K562 (cell line): ENCODE measurements at regions not wholly inside any gene's neighbourhood (a gene's known extent, or its start where the extent isn't known, plus 50 kb on each side); places are given as distances from the start of the nearest gene placed in this dataset.

ENCODE experiments used
- ATAC-seq: fragments of 200-7000 bp; cut with Tn5 transposase; 3 replicates; pipeline ENCODE4 v1.9.1; 2020; ENCODE audit warnings: moderate library complexity
- BruUV-seq: library from RNA; stranded (reverse); fragments of 400-500 nt; replicated peaks from 2 replicates; lab custom pipeline; 2021; lab: Mats Ljungman, UMichigan
- CTCF ChIA-PET: fragments of 300-600 bp; formaldehyde crosslinking; extraction: SDS; loops from one replicate; lab custom pipeline; 2021; ENCODE audit warnings: low intra/inter-chr PET ratio; lab: Yijun Ruan, JAX
- POLR2A ChIA-PET: fragments of 300-600, 350-650 bp; sonication (Branson Sonifier 250); formaldehyde crosslinking; extraction: SDS; loops from one replicate; lab custom pipeline; 2021; ENCODE audit warnings: antibody characterized with exemption, inconsistent platforms; lab: Yijun Ruan, JAX
- DNase-seq, 4 experiments: peaks; one replicate each; pipeline versions ENCODE4 v3.0.0 to v3.0.0-alpha.2; 2011 to 2018; ENCODE audit warnings: low spot score in 3 of 4, mixed read lengths in 3 of 4; ENCODE audit errors: extremely low read depth in 1 of 4
- FAIRE-seq: peaks from 2 replicates; lab custom pipeline; 2011; peaks lifted over from hg19 to GRCh38; lab: Jason Lieb, UNC
- H2AFZ ChIP-seq: 2 replicates; pipeline ENCODE4 v1.6.0; 2011; ENCODE audit warnings: low read depth, low read length, control low read depth, inconsistent platforms
- H3K27ac ChIP-seq: fragments of 200-600 bp; 3 replicates; pipeline ENCODE4 v1.8.0; 2011; ENCODE audit warnings: low read depth, mild to moderate bottlenecking, control low read depth, inconsistent platforms, low read length, moderate library complexity, mixed read lengths; ENCODE audit errors: extremely low read depth
- H3K27me3 ChIP-seq, 2 experiments: fragments of 300-600 bp in 1 of 2; 2 replicates in 1 of 2; 3 replicates in 1 of 2; pipeline versions ENCODE4 v1.6.0 to v1.8.0; 2011; ENCODE audit warnings: inconsistent platforms in 2 of 2, low read length in 2 of 2, mild to moderate bottlenecking in 1 of 2, mixed read lengths in 1 of 2, moderate library complexity in 1 of 2; ENCODE audit not compliant: control insufficient read depth in 2 of 2, insufficient read depth in 2 of 2
- H3K36me3 ChIP-seq: fragments of 300-600 bp; 3 replicates; pipeline ENCODE4 v1.8.0; 2011; ENCODE audit warnings: mild to moderate bottlenecking, low read length, inconsistent platforms; ENCODE audit not compliant: control insufficient read depth, insufficient read depth
- H3K4me1 ChIP-seq, 2 experiments: fragments of 200-600 bp in 1 of 2; replicated peaks in 1 of 2; 2 replicates in 1 of 2; 3 replicates in 1 of 2; pipeline versions ENCODE4 v1.5.1 to v1.8.0; 2011; ENCODE audit warnings: inconsistent platforms in 2 of 2, low read length in 2 of 2, mild to moderate bottlenecking in 1 of 2, mixed read lengths in 1 of 2, moderate library complexity in 1 of 2; ENCODE audit not compliant: control insufficient read depth in 2 of 2, insufficient read depth in 2 of 2
- H3K4me2 ChIP-seq: 2 replicates; pipeline ENCODE4 v1.6.1; 2011; ENCODE audit warnings: low read length, control low read depth, inconsistent platforms, mixed read lengths; ENCODE audit not compliant: insufficient read depth
- H3K4me3 ChIP-seq: fragments of 200-600 bp; sonication (generic), shearing (Covaris generic); 2 replicates; pipeline ENCODE4 v1.5.1; 2016; ENCODE audit warnings: control low read depth, inconsistent platforms
- H3K79me2 ChIP-seq: fragments of 200-600 bp; 3 replicates; pipeline ENCODE4 v1.8.0; 2011; ENCODE audit warnings: low read length, inconsistent platforms; ENCODE audit not compliant: control insufficient read depth, insufficient read depth
- H3K9ac ChIP-seq, 2 experiments: 2 replicates each; pipeline versions ENCODE4 v1.6.0 to v1.6.1; 2011; ENCODE audit warnings: low read depth in 2 of 2, low read length in 2 of 2, control low read depth in 1 of 2, inconsistent platforms in 1 of 2, mild to moderate bottlenecking in 1 of 2, mixed read lengths in 1 of 2; ENCODE audit not compliant: insufficient read depth in 1 of 2
- H3K9me1 ChIP-seq: one replicate; pipeline ENCODE4 v1.6.0; 2011; ENCODE audit warnings: inconsistent platforms, mild to moderate bottlenecking, low read length, moderate library complexity; ENCODE audit not compliant: control insufficient read depth, insufficient read depth
- H3K9me3 ChIP-seq: replicated peaks from 2 replicates; pipeline ENCODE4 v1.5.1; 2011; ENCODE audit warnings: low read depth, low read length, inconsistent platforms; ENCODE audit not compliant: control insufficient read depth, insufficient read depth
- H4K20me1 ChIP-seq: replicated peaks from 2 replicates; pipeline ENCODE4 v1.6.1; 2011; ENCODE audit warnings: low read length, inconsistent platforms, mixed read lengths; ENCODE audit not compliant: control insufficient read depth, insufficient read depth
- DACH1 ChIP-seq: fragments of 450-650 bp; IDR thresholded peaks from 2 replicates; pipeline ENCODE4 v1.6.1; 2018; ENCODE audit not compliant: partially characterized antibody
- ESRRB ChIP-seq: fragments of 250-450 bp; sonication (Bioruptor Pico); IDR thresholded peaks from 2 replicates; pipeline ENCODE4 v1.5.0; 2020; ENCODE audit warnings: mild to moderate bottlenecking, moderate library complexity, borderline replicate concordance
- HCFC1 ChIP-seq: IDR thresholded peaks from 2 replicates; pipeline ENCODE4 v1.6.1; 2012; ENCODE audit warnings: low read depth, low read length, improper control_type of control experiment
- KDM5B ChIP-seq: fragments of 200-600 bp; sonication (generic); IDR thresholded peaks from 2 replicates; pipeline ENCODE4 v1.6.1; 2012; ENCODE audit warnings: low read depth, mild to moderate bottlenecking, moderate library complexity, low read length, control low read depth, inconsistent platforms; ENCODE audit not compliant: insufficient replicate concordance
- KLF10 ChIP-seq: fragments of 250-450 bp; sonication (Bioruptor Pico); IDR thresholded peaks from 2 replicates; pipeline ENCODE4 v1.6.1; 2021; ENCODE audit warnings: matching md5 sums
- POLR2AphosphoS2 ChIP-seq: IDR thresholded peaks from 2 replicates; pipeline ENCODE4 v1.6.1; 2012; ENCODE audit warnings: low read length, improper control_type of control experiment
- PRDM10 ChIP-seq: fragments of 450-650 bp; IDR thresholded peaks from 2 replicates; pipeline ENCODE4 v1.6.1; 2018; ENCODE audit not compliant: partially characterized antibody
- RB1 ChIP-seq: fragments of 450-650 bp; IDR thresholded peaks from 2 replicates; pipeline ENCODE4 v1.6.1; 2017; ENCODE audit warnings: low read depth, mild to moderate bottlenecking
- RNF2 ChIP-seq: sonication (generic); IDR thresholded peaks from 2 replicates; pipeline ENCODE4 v1.6.1; 2016
- STAG1 ChIP-seq: sonication (generic); formaldehyde crosslinking; IDR thresholded peaks from 2 replicates; pipeline ENCODE4 v1.5.0; 2020; ENCODE audit warnings: missing genetic modification reagents, borderline replicate concordance
- ZC3H4 ChIP-seq: sonication (generic); formaldehyde crosslinking; IDR thresholded peaks from 2 replicates; pipeline ENCODE4 v1.9.0; 2021; ENCODE audit warnings: missing genetic modification reagents, borderline replicate concordance
- ZNF24 ChIP-seq: fragments of 450-650 bp; IDR thresholded peaks from 2 replicates; pipeline ENCODE4 v1.6.1; 2016
- ZNF311 ChIP-seq: fragments of 250-450 bp; sonication (Bioruptor Pico); IDR thresholded peaks from 2 replicates; pipeline ENCODE4 v1.4.0; 2020; ENCODE audit warnings: mild to moderate bottlenecking, moderate library complexity
- ZNF707 ChIP-seq: fragments of 250-450 bp; sonication (Bioruptor Pico); conservative IDR thresholded peaks from 2 replicates; pipeline ENCODE4 v1.8.0; 2022; ENCODE audit warnings: inconsistent platforms, mild to moderate bottlenecking, moderate library complexity
- WGBS: fragments of 100-300 bp; shearing (Covaris generic); methylation state at CpG from one replicate; pipeline ENCODE4 v1.1.6; 2016; ENCODE audit warnings: low coverage, mixed read lengths; ENCODE audit not compliant: insufficient coverage; ENCODE audit errors: missing lambda C conversion rate; 5-methylcytosine and 5-hydroxymethylcytosine counted together
- in situ Hi-C: fragments of 300-500 bp; cut with MboI; formaldehyde crosslinking; loops from 4 replicates; pipeline ENCODE4 v1.15.0; 2018; ENCODE audit warnings: inconsistent platforms, mixed read lengths
- intact Hi-C: fragments of 100-400 bp; cut with micrococcal nuclease; formaldehyde crosslinking; loops from 2 replicates; pipeline ENCODE4 v1.14.2; 2022
- TF ChIP-seq, protein P1 (sequence below): sonication (generic); formaldehyde crosslinking; IDR thresholded peaks from 2 replicates; pipeline ENCODE4 v1.9.0; 2022; ENCODE audit warnings: mild to moderate bottlenecking, missing genetic modification reagents

DNA sequence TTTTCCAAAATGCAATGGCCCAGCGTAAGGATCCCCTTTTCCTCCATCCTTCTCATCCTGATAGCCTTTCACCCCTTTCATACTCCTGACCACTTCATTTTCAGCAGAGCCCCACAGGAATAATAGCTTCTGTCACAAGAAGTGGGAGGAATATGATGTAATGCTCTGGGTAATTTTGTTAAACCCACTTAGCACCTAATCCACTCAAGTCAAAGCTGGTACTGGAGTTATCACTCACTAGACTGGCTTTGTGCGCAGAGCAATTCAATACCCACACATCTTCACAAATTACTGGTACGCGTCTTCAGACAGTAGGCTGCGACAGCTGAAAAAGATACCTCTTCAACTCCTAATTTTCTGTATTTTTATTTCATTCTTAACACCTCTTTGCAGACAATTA, 2232.8 kb upstream of the WWC1 start:
- CTCF ChIA-PET = no interaction called here

GRCh38 chr5:166062094-166062493, 2229.4 kb upstream of the WWC1 start:
- Histone ChIP-seq H3K4me3 (no peak overlapping the region), H3K4me1 (no peaks in the 10 kb centered on the region), H3K9ac (no peak overlapping the region), H3K36me3 (no peaks in the 10 kb centered on the region), H3K79me2 (no peaks in the 10 kb centered on the region), H3K9me3 (peaks cover 2% of the 10 kb centered on the region; the same call in 1 of the 2 replicates), H3K4me2 (no peak overlapping the region), H3K9me1 (no peaks in the 10 kb centered on the region), H3K27ac (no peak overlapping the region), H3K27me3 (no peaks in the 10 kb centered on the region), H4K20me1 (no peaks in the 10 kb centered on the region), H2AFZ (no peak overlapping the region)
- no TSS peak for BruUV-seq
- intact Hi-C loops = no loop called here
- ChIA-PET CTCF (no interaction called here), POLR2A (no interaction called here)
- in situ Hi-C loops = no loop called here
- DNase-seq (no peak), ATAC-seq (no peak), FAIRE-seq (no peak)
- WGBS = 0% methylated on average over 1 of the region's 1 CpG
- TF ChIP-seq STAG1 (CRISPR knock-in tag) = no peak
- TF ChIP-seq ZNF311 (CRISPR knock-in tag) = no peak
- TF ChIP-seq RNF2 = no peak
- no peak for TF ChIP-seq RB1
- TF ChIP-seq ZC3H4 (CRISPR knock-in tag) = no peak
- no peak for TF ChIP-seq PRDM10
- no peak for TF ChIP-seq DACH1
- no peak for TF ChIP-seq ESRRB (CRISPR knock-in tag)
- TF ChIP-seq, protein P1, sequence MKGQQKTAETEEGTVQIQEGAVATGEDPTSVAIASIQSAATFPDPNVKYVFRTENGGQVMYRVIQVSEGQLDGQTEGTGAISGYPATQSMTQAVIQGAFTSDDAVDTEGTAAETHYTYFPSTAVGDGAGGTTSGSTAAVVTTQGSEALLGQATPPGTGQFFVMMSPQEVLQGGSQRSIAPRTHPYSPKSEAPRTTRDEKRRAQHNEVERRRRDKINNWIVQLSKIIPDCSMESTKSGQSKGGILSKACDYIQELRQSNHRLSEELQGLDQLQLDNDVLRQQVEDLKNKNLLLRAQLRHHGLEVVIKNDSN (CRISPR knock-in tag) = no peak
- no peak for TF ChIP-seq POLR2AphosphoS2
- TF ChIP-seq HCFC1 = no peak
- no peak for TF ChIP-seq KDM5B

More for the DNA sequence above, 2232.8 kb upstream of the WWC1 start:
- Histone ChIP-seq H3K9ac (no peak overlapping the region), H3K9me1 (no peaks in the 10 kb centered on the region), H2AFZ (no peak overlapping the region), H3K79me2 (no peaks in the 10 kb centered on the region), H4K20me1 (no peaks in the 10 kb centered on the region), H3K4me2 (no peak overlapping the region)
- in situ Hi-C loops (no loop called here), intact Hi-C loops (no loop called here)
- WGBS = 3% methylated on average over 5 of the region's 5 CpGs
- DNase-seq = no peak
- ATAC-seq = no peak
- TF ChIP-seq ZNF707 (CRISPR knock-in tag) (no peak), KLF10 (CRISPR knock-in tag) (no peak), ZNF24 (no peak)
- TF ChIP-seq, all 486 proteins: peak for 0
- BruUV-seq = no TSS peak
- H3K4me3 ChIP-seq = no peak overlapping the region
- no peak overlapping the region for H3K27ac ChIP-seq
- no peak for FAIRE-seq
- no peaks in the 10 kb centered on the region for H3K9me3 ChIP-seq
- H3K4me1 ChIP-seq = no peaks in the 10 kb centered on the region
- H3K36me3 ChIP-seq = no peaks in the 10 kb centered on the region
- POLR2A ChIA-PET = no interaction called here
- H3K27me3 ChIP-seq = no peaks in the 10 kb centered on the region
